ENCODE measurements at regions not wholly inside any gene's neighbourhood (a gene's known extent, or its start where the extent isn't known, plus 50 kb on each side); places are given as distances from the start of the nearest gene placed in this dataset.

DNA sequence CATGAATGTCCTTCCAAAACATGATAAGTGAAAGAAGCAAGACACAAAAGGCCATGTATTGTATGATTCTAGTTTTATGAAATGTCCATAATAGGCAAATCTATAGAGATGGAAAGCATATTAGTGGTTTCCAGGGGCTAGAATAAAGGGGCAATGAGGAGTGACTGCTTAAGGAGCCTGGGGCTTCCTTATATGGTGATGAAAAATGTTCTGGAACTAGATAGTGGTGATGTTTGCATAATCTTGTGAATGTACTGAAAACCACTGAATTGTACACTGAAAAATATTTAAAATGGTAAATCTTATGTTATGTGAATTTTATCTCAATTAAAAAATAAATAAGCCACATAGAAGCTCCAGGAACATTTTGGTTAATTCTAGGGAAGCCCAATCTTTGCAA lies 144.4 kb upstream of the ANKRD55 start:
- TF ChIP-seq FOXM1 (IDR thresholded peaks at IDR 0.05; ENCODE audit: low read depth), result no peak
- TF ChIP-seq, protein P1, sequence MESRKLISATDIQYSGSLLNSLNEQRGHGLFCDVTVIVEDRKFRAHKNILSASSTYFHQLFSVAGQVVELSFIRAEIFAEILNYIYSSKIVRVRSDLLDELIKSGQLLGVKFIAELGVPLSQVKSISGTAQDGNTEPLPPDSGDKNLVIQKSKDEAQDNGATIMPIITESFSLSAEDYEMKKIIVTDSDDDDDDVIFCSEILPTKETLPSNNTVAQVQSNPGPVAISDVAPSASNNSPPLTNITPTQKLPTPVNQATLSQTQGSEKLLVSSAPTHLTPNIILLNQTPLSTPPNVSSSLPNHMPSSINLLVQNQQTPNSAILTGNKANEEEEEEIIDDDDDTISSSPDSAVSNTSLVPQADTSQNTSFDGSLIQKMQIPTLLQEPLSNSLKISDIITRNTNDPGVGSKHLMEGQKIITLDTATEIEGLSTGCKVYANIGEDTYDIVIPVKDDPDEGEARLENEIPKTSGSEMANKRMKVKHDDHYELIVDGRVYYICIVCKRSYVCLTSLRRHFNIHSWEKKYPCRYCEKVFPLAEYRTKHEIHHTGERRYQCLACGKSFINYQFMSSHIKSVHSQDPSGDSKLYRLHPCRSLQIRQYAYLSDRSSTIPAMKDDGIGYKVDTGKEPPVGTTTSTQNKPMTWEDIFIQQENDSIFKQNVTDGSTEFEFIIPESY (IDR thresholded peaks at IDR 0.05; ENCODE audit: borderline replicate concordance, low read depth), result no peak
- TF ChIP-seq, protein P2, sequence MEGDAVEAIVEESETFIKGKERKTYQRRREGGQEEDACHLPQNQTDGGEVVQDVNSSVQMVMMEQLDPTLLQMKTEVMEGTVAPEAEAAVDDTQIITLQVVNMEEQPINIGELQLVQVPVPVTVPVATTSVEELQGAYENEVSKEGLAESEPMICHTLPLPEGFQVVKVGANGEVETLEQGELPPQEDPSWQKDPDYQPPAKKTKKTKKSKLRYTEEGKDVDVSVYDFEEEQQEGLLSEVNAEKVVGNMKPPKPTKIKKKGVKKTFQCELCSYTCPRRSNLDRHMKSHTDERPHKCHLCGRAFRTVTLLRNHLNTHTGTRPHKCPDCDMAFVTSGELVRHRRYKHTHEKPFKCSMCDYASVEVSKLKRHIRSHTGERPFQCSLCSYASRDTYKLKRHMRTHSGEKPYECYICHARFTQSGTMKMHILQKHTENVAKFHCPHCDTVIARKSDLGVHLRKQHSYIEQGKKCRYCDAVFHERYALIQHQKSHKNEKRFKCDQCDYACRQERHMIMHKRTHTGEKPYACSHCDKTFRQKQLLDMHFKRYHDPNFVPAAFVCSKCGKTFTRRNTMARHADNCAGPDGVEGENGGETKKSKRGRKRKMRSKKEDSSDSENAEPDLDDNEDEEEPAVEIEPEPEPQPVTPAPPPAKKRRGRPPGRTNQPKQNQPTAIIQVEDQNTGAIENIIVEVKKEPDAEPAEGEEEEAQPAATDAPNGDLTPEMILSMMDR (IDR thresholded peaks at IDR 0.05), result no peak
- TF ChIP-seq MAX (IDR thresholded peaks at IDR 0.05; ENCODE audit: low read depth), result no peak
- no peak for TF ChIP-seq TAF1 (IDR thresholded peaks at IDR 0.05; ENCODE audit: borderline replicate concordance, low read depth, low read length)
